Epithelial cell of proximal tubule (primary cell): ENCODE measurements at regions not wholly inside any gene's neighbourhood (a gene's known extent, or its start where the extent isn't known, plus 50 kb on each side); places are given as distances from the start of the nearest gene placed in this dataset.

Experiments
- DNase-seq: peaks from one replicate; pipeline ENCODE4 v3.0.0-alpha.2; 2011; ENCODE audit warnings: low read depth
- H3K4me3 ChIP-seq: 2 replicates; pipeline ENCODE4 v1.5.1; 2011; ENCODE audit warnings: low read depth, mild to moderate bottlenecking, low read length
- TF ChIP-seq, protein P1 (sequence below): conservative IDR thresholded peaks from 2 replicates; pipeline ENCODE4 v1.5.1; 2012; ENCODE audit warnings: low read depth, mild to moderate bottlenecking, low read length

DNA sequence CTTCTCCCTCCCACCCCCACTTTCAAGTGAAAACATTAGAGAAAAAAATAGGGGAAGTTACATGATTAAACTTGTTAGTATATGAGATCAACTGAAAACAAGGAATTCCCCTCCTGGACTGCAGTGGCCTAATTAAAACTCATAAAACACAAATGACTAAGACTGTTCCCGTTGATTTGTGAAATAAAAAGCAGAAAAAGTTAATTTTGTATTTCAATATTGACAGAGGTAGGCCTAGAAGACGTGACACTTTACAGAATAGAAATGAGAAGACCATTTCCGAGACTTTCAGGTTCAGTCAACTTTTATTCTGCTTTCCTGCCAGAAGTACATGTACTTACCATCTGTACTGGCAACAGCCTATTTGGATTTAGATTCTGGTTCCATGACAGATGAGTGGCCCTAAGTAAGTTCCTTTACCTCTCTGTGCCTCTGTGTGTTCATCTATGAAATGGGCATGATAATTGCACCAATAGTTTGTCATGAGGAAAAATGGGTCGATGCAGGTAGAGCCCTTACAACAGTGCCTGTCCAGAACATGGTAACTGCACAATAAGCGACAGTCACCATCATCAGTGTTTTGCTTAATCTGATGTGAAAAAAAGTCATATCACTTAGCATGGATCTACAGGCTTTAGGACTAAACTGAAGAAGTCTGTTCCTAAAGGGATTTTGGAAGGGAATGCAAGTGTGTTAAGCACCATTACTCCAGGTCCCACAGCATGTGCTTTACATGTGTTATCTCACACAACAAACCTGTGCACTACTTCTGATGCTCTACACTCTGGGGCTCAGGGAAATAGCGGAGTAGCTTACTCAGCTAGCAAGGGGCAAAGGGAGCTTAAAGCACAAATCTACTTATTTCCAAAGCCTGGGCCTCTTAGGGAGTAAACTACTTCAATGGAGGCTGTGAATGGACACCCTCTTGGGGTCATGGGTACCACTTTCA, 562.3 kb upstream of the DIPK2B start:
- no peak overlapping the region for H3K4me3 ChIP-seq
- TF ChIP-seq, protein P1, sequence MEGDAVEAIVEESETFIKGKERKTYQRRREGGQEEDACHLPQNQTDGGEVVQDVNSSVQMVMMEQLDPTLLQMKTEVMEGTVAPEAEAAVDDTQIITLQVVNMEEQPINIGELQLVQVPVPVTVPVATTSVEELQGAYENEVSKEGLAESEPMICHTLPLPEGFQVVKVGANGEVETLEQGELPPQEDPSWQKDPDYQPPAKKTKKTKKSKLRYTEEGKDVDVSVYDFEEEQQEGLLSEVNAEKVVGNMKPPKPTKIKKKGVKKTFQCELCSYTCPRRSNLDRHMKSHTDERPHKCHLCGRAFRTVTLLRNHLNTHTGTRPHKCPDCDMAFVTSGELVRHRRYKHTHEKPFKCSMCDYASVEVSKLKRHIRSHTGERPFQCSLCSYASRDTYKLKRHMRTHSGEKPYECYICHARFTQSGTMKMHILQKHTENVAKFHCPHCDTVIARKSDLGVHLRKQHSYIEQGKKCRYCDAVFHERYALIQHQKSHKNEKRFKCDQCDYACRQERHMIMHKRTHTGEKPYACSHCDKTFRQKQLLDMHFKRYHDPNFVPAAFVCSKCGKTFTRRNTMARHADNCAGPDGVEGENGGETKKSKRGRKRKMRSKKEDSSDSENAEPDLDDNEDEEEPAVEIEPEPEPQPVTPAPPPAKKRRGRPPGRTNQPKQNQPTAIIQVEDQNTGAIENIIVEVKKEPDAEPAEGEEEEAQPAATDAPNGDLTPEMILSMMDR: no peak
- no peak for DNase-seq

DNA sequence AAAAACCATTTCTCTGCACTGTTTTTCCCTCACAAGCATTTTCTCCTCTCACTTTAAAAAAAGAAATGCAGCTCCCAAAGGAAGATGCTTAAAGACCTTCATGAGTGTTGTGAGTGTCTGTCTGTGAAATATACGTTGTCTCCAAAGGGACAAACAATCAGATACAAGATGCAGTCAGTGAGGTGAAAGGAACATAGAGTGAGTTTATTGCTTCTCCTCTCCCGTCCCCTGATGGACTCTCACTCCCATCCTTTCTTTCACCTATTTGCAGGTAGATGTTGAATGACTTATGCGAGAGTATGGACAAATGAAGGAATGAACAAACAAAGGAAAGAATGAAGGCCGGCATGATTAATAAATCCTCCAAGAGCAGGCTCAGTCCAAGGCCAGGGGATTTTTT, 561.2 kb upstream of the DIPK2B start:
- DNase-seq: no peak
- TF ChIP-seq, protein P1: no peak
- no peak overlapping the region for H3K4me3 ChIP-seq

DNA sequence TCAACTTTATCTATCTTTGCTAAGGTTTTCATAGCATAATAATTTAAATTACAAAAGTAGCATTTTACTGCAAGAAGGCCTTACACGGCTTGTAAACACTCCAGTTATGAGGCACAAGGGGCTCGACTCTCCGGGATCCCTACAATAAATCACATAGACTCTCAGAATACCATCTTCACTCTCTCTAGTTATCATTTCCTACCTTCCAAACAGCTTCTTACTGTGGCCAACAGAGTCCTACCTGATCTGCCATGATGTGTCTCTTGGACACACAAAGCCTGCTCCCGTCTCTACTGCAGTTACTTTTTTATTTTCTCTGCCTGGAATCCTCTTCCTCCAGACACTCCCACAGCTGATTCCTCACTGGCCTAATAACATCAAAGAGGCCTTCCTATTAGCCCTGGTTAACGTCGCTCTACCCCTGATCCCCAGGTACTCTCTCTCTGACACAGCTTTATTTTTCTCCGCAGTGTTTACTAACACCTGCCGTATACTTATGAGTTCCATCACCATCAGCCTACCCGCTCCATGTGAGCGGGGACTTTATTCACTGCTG, 559.6 kb upstream of the DIPK2B start:
- DNase-seq: no peak
- H3K4me3 ChIP-seq: no peak overlapping the region
- TF ChIP-seq, protein P1: no peak

DNA sequence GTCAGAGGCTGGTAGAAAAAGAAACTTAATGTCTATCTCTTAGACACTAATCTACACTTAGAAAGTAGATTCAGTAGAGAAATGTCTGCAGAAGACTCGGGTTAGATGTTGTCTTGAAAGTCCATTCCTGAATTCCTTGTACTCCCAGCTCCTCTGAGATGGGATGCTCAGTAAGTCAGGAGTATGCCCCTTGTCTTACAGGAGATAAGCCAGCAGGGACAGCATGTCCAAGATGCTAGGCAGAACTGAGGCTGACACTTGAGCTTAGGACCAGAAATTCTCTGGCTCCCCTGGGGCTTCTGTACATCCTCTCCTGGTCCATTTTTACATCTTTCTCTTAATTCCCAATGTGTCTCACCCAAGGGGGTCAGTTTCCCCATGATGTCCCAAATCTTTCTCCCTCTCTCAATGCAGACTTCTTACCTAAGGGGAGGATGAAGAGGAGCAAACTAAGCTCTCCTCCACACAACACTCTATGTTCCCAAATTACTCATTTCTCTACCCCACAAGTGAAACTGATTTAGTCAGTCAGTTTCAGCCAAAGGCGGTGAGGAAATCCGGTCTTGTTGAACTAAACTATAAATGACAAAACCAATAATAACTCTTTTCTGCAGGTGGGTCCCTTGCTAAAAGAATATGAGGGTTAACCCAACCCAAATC, 558.2 kb upstream of the DIPK2B start:
- H3K4me3 ChIP-seq: no peak overlapping the region

DNA sequence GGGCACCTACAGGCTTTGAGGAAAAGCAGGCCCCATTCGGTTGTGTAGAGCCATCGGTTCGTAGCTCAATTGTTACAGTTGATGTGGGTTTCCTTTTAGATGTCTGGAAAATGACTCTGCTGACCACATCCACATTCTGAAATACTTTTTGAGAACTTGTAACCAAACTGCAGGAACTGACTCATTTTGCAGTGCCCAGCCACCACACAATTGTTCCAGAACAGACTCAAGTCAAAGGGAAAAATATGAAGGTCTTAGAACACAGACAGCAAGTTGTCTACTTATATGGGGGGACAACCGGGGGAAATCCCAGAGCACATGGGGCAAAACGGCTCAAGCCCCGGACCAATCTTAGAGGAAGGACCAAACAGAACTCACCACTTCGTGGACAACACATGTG, 557.6 kb upstream of the DIPK2B start:
- TF ChIP-seq, protein P1: no peak
- no peak overlapping the region for H3K4me3 ChIP-seq
- DNase-seq: no peak

More for the DNA sequence above, 558.2 kb upstream of the DIPK2B start:
- TF ChIP-seq, protein P1: no peak
- no peak for DNase-seq

DNA sequence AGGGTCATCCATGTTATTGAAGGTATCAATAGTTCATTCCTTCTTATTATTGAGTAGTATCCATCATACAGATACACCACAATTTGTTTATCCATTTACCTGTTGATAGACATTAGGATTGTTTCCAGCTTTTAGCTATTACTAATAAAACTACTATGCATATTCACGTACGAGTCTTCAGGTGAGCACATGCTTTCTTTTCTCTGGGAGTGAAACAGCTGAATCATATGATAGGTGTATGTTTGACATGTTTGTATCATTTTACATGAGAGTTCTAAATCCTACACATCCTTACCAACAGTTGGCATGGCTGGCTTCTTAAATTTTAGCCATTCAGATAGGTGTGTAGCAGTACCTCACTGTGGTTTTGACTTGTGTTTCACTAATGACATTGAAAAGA, 556.6 kb upstream of the DIPK2B start:
- no peak overlapping the region for H3K4me3 ChIP-seq
- no peak for DNase-seq
- TF ChIP-seq, protein P1: no peak
